ENCODE measurements at regions not wholly inside any gene's neighbourhood (a gene's known extent, or its start where the extent isn't known, plus 50 kb on each side); places are given as distances from the start of the nearest gene placed in this dataset.

- no peaks in the 10 kb centered on the region for H3K9me3 ChIP-seq (ENCODE audit: control insufficient read depth in 1 of 2, low read length in 2 of 2)
- H3K36me3 ChIP-seq (ENCODE audit: control insufficient read depth in 1 of 2, insufficient read depth in 2 of 2, low read length in 2 of 2), result no peaks in the 10 kb centered on the region
- no peaks in the 10 kb centered on the region for H3K27me3 ChIP-seq (ENCODE audit: control insufficient read depth in 1 of 2, insufficient read depth in 2 of 2, low read length in 2 of 2)
- no peak overlapping the region for H3K27ac ChIP-seq (ENCODE audit: low read depth, low read length)
- H3K4me1 ChIP-seq (ENCODE audit: control insufficient read depth in 1 of 2, insufficient read depth in 2 of 2, low read length in 2 of 2), result no peaks in the 10 kb centered on the region
- H3K4me3 ChIP-seq (ENCODE audit: low read depth in 1 of 2, low read length in 2 of 2), result no peak overlapping the region
- no peak overlapping the region for H3K9ac ChIP-seq (ENCODE audit: low read depth in 1 of 2, low read length in 2 of 2)
Observed at GRCh38 chr4:110988722-110989121, 365.8 kb upstream of the PITX2 start.

DNA sequence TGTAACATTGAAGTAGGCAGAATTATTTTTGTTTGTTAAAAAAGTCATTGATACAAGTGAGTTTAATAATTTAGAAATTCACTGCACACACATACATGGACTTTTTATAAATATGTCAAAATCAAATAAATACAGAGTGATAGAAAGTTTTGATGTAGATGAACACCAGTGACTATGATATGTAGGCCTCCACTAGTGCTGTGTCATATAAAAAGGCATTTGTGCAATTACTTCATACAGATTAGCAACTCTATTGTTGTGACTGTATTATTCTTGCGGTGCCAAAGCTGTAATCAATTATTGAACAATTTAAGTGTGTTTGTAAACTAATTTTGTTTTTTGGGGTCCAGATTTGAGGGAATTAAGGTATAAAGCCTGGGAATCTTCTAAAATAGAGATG lies 366.2 kb upstream of the PITX2 start:
- H3K9ac ChIP-seq (ENCODE audit: low read depth in 1 of 2, low read length in 2 of 2), result no peak overlapping the region
- H3K27me3 ChIP-seq (ENCODE audit: control insufficient read depth in 1 of 2, insufficient read depth in 2 of 2, low read length in 2 of 2), result no peaks in the 10 kb centered on the region
- H3K36me3 ChIP-seq (ENCODE audit: control insufficient read depth in 1 of 2, insufficient read depth in 2 of 2, low read length in 2 of 2), result no peaks in the 10 kb centered on the region
- no peaks in the 10 kb centered on the region for H3K9me3 ChIP-seq (ENCODE audit: control insufficient read depth in 1 of 2, low read length in 2 of 2)
- H3K4me3 ChIP-seq (ENCODE audit: low read depth in 1 of 2, low read length in 2 of 2), result no peak overlapping the region
- H3K4me1 ChIP-seq (ENCODE audit: control insufficient read depth in 1 of 2, insufficient read depth in 2 of 2, low read length in 2 of 2), result no peaks in the 10 kb centered on the region
- H3K27ac ChIP-seq (ENCODE audit: low read depth, low read length), result no peak overlapping the region

DNA sequence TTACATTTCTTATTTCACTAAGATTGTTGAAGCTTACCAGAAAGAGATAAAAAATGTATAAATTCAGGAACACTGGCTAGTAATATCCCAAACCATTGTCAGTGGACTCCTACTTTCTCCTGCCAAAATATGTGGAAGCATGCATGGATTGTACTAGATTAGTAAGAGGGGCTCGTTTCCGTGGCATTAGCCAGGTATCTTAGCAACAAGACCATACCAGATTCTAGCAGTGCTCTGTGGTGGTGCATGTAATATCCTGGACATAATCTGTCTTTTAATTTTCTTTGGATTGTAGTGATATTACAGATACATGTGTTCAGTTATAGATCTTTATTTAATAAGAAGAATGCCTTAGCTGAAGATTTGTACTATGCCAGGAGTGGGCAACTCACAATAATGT lies 371.9 kb upstream of the PITX2 start:
- Histone ChIP-seq H3K9ac (ENCODE audit: low read depth in 1 of 2, low read length in 2 of 2) (no peak overlapping the region), H3K36me3 (ENCODE audit: control insufficient read depth in 1 of 2, insufficient read depth in 2 of 2, low read length in 2 of 2) (no peaks in the 10 kb centered on the region), H3K27me3 (ENCODE audit: control insufficient read depth in 1 of 2, insufficient read depth in 2 of 2, low read length in 2 of 2) (no peaks in the 10 kb centered on the region), H3K4me1 (ENCODE audit: control insufficient read depth in 1 of 2, insufficient read depth in 2 of 2, low read length in 2 of 2) (no peaks in the 10 kb centered on the region), H3K4me3 (ENCODE audit: low read depth in 1 of 2, low read length in 2 of 2) (no peak overlapping the region), H3K9me3 (ENCODE audit: control insufficient read depth in 1 of 2, low read length in 2 of 2) (no peaks in the 10 kb centered on the region), H3K27ac (ENCODE audit: low read depth, low read length) (no peak overlapping the region)

DNA sequence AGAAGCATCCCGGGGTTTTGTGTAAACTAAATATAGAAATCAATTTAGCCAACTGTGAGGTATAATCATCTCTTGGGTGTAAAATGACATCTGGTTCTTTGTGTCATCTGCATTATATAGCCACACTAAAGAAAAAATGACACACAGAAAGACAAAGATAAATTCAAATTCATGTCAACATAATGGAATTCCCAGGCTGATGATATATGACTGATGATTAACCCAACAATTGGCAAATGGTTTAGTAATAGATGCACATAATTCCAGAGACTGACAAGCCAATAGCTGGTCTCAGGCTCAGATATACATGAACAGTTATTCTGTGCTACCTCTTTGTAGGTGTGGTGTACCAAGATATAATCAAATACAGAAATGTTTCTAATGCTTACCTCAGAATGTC lies 375.4 kb upstream of the PITX2 start:
- Histone ChIP-seq H3K27me3 (ENCODE audit: control insufficient read depth in 1 of 2, insufficient read depth in 2 of 2, low read length in 2 of 2) (no peaks in the 10 kb centered on the region), H3K36me3 (ENCODE audit: control insufficient read depth in 1 of 2, insufficient read depth in 2 of 2, low read length in 2 of 2) (no peaks in the 10 kb centered on the region), H3K4me3 (ENCODE audit: low read depth in 1 of 2, low read length in 2 of 2) (no peak overlapping the region), H3K9me3 (ENCODE audit: control insufficient read depth in 1 of 2, low read length in 2 of 2) (no peaks in the 10 kb centered on the region), H3K27ac (ENCODE audit: low read depth, low read length) (no peak overlapping the region), H3K9ac (ENCODE audit: low read depth in 1 of 2, low read length in 2 of 2) (no peak overlapping the region), H3K4me1 (ENCODE audit: control insufficient read depth in 1 of 2, insufficient read depth in 2 of 2, low read length in 2 of 2) (no peaks in the 10 kb centered on the region)

DNA sequence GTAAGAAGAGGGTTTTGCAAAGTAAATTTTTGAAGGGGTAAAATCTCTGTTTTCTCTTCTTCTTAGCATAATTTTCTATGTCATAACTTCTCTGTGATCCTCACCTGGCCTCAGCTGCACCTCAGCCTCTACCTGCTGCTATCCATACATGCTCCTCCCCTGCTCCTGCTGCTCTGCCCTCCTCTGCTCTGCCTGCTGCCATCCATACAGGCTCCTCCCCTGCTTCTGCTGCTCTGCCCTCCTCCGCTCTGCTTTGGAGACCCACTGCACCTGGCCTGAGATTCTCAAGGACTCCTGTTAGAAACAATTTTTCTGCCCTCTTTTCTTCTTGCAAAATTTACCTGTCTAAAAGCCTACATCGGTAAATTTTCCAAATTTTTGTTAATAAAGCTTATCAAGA lies 388.6 kb upstream of the PITX2 start:
- H3K36me3 ChIP-seq (ENCODE audit: control insufficient read depth in 1 of 2, insufficient read depth in 2 of 2, low read length in 2 of 2), result no peaks in the 10 kb centered on the region
- H3K9ac ChIP-seq (ENCODE audit: low read depth in 1 of 2, low read length in 2 of 2), result no peak overlapping the region
- H3K4me3 ChIP-seq (ENCODE audit: low read depth in 1 of 2, low read length in 2 of 2), result no peak overlapping the region
- H3K27me3 ChIP-seq (ENCODE audit: control insufficient read depth in 1 of 2, insufficient read depth in 2 of 2, low read length in 2 of 2), result no peaks in the 10 kb centered on the region
- no peaks in the 10 kb centered on the region for H3K9me3 ChIP-seq (ENCODE audit: control insufficient read depth in 1 of 2, low read length in 2 of 2)
- H3K4me1 ChIP-seq (ENCODE audit: control insufficient read depth in 1 of 2, insufficient read depth in 2 of 2, low read length in 2 of 2), result no peaks in the 10 kb centered on the region
- no peak overlapping the region for H3K27ac ChIP-seq (ENCODE audit: low read depth, low read length)

- Histone ChIP-seq H3K27me3 (ENCODE audit: control insufficient read depth in 1 of 2, insufficient read depth in 2 of 2, low read length in 2 of 2) (no peaks in the 10 kb centered on the region), H3K4me3 (ENCODE audit: low read depth in 1 of 2, low read length in 2 of 2) (no peak overlapping the region), H3K9ac (ENCODE audit: low read depth in 1 of 2, low read length in 2 of 2) (no peak overlapping the region), H3K4me1 (ENCODE audit: control insufficient read depth in 1 of 2, insufficient read depth in 2 of 2, low read length in 2 of 2) (no peaks in the 10 kb centered on the region), H3K9me3 (ENCODE audit: control insufficient read depth in 1 of 2, low read length in 2 of 2) (no peaks in the 10 kb centered on the region), H3K36me3 (ENCODE audit: control insufficient read depth in 1 of 2, insufficient read depth in 2 of 2, low read length in 2 of 2) (no peaks in the 10 kb centered on the region), H3K27ac (ENCODE audit: low read depth, low read length) (no peak overlapping the region)
Observed at GRCh38 chr4:111013846-111014245, 391.0 kb upstream of the PITX2 start.

GRCh38 chr4:111014537-111014936 lies 391.7 kb upstream of the PITX2 start:
- no peaks in the 10 kb centered on the region for H3K36me3 ChIP-seq (ENCODE audit: control insufficient read depth in 1 of 2, insufficient read depth in 2 of 2, low read length in 2 of 2)
- no peak overlapping the region for H3K4me3 ChIP-seq (ENCODE audit: low read depth in 1 of 2, low read length in 2 of 2)
- no peaks in the 10 kb centered on the region for H3K4me1 ChIP-seq (ENCODE audit: control insufficient read depth in 1 of 2, insufficient read depth in 2 of 2, low read length in 2 of 2)
- H3K9ac ChIP-seq (ENCODE audit: low read depth in 1 of 2, low read length in 2 of 2), result no peak overlapping the region
- no peak overlapping the region for H3K27ac ChIP-seq (ENCODE audit: low read depth, low read length)
- H3K9me3 ChIP-seq (ENCODE audit: control insufficient read depth in 1 of 2, low read length in 2 of 2), result no peaks in the 10 kb centered on the region
- H3K27me3 ChIP-seq (ENCODE audit: control insufficient read depth in 1 of 2, insufficient read depth in 2 of 2, low read length in 2 of 2), result no peaks in the 10 kb centered on the region

GRCh38 chr4:111016416-111016815 lies 393.5 kb upstream of the PITX2 start:
- Histone ChIP-seq H3K27me3 (ENCODE audit: control insufficient read depth in 1 of 2, insufficient read depth in 2 of 2, low read length in 2 of 2) (no peaks in the 10 kb centered on the region), H3K27ac (ENCODE audit: low read depth, low read length) (no peak overlapping the region), H3K36me3 (ENCODE audit: control insufficient read depth in 1 of 2, insufficient read depth in 2 of 2, low read length in 2 of 2) (no peaks in the 10 kb centered on the region), H3K9ac (ENCODE audit: low read depth in 1 of 2, low read length in 2 of 2) (no peak overlapping the region), H3K4me1 (ENCODE audit: control insufficient read depth in 1 of 2, insufficient read depth in 2 of 2, low read length in 2 of 2) (no peaks in the 10 kb centered on the region), H3K4me3 (ENCODE audit: low read depth in 1 of 2, low read length in 2 of 2) (no peak overlapping the region), H3K9me3 (ENCODE audit: control insufficient read depth in 1 of 2, low read length in 2 of 2) (no peaks in the 10 kb centered on the region)

DNA sequence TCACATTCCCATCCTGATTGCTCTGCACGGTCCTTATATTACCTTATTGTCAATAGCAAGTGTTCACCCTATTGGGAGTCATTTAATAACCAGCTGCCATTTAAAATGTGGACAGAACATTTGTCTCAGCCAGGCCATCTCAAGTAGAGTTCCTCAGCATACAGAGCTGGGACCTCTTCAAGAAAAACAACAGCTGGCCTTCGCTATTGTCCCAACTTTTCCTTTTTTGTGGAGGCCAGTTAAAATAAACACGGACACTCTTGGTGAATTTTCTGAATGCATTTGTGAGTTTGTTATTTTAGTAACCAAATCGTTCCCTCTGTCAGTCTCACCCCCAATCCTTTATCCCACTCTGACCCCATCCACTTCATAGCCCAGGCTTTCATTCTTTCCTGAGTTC lies 395.3 kb upstream of the PITX2 start:
- Histone ChIP-seq H3K4me3 (ENCODE audit: low read depth in 1 of 2, low read length in 2 of 2) (no peak overlapping the region), H3K9me3 (ENCODE audit: control insufficient read depth in 1 of 2, low read length in 2 of 2) (no peaks in the 10 kb centered on the region), H3K27me3 (ENCODE audit: control insufficient read depth in 1 of 2, insufficient read depth in 2 of 2, low read length in 2 of 2) (no peaks in the 10 kb centered on the region), H3K9ac (ENCODE audit: low read depth in 1 of 2, low read length in 2 of 2) (no peak overlapping the region), H3K4me1 (ENCODE audit: control insufficient read depth in 1 of 2, insufficient read depth in 2 of 2, low read length in 2 of 2) (no peaks in the 10 kb centered on the region), H3K36me3 (ENCODE audit: control insufficient read depth in 1 of 2, insufficient read depth in 2 of 2, low read length in 2 of 2) (no peaks in the 10 kb centered on the region), H3K27ac (ENCODE audit: low read depth, low read length) (no peak overlapping the region)

- no peak overlapping the region for H3K27ac ChIP-seq (ENCODE audit: low read depth, low read length)
- no peak overlapping the region for H3K9ac ChIP-seq (ENCODE audit: low read depth in 1 of 2, low read length in 2 of 2)
- no peaks in the 10 kb centered on the region for H3K4me1 ChIP-seq (ENCODE audit: control insufficient read depth in 1 of 2, insufficient read depth in 2 of 2, low read length in 2 of 2)
- H3K27me3 ChIP-seq (ENCODE audit: control insufficient read depth in 1 of 2, insufficient read depth in 2 of 2, low read length in 2 of 2), result no peaks in the 10 kb centered on the region
- H3K36me3 ChIP-seq (ENCODE audit: control insufficient read depth in 1 of 2, insufficient read depth in 2 of 2, low read length in 2 of 2), result no peaks in the 10 kb centered on the region
- no peak overlapping the region for H3K4me3 ChIP-seq (ENCODE audit: low read depth in 1 of 2, low read length in 2 of 2)
- no peaks in the 10 kb centered on the region for H3K9me3 ChIP-seq (ENCODE audit: control insufficient read depth in 1 of 2, low read length in 2 of 2)
Observed at GRCh38 chr4:111020476-111020875, 397.6 kb upstream of the PITX2 start.

DNA sequence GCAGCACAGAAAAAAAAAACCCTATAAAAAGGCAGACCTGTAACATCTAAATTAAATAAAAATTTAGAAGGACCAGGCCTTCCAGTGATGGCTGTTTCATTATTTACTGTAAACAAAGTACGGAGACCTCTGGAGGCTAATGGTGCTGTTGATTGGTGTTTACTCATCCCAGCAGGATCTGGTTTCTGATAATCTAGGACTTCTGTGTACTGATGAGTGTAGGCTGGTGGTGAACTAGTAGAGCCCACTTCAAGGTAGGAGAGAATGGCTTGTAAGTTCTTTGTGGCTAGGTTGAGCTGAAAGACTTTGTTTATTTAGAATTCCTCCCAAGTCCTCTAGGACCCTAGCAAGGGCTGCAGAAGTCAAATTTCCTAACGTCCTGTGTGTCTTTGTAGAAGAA lies 398.1 kb upstream of the PITX2 start:
- no peaks in the 10 kb centered on the region for H3K27me3 ChIP-seq (ENCODE audit: control insufficient read depth in 1 of 2, insufficient read depth in 2 of 2, low read length in 2 of 2)
- no peaks in the 10 kb centered on the region for H3K4me1 ChIP-seq (ENCODE audit: control insufficient read depth in 1 of 2, insufficient read depth in 2 of 2, low read length in 2 of 2)
- no peaks in the 10 kb centered on the region for H3K9me3 ChIP-seq (ENCODE audit: control insufficient read depth in 1 of 2, low read length in 2 of 2)
- H3K36me3 ChIP-seq (ENCODE audit: control insufficient read depth in 1 of 2, insufficient read depth in 2 of 2, low read length in 2 of 2), result no peaks in the 10 kb centered on the region
- no peak overlapping the region for H3K9ac ChIP-seq (ENCODE audit: low read depth in 1 of 2, low read length in 2 of 2)
- no peak overlapping the region for H3K4me3 ChIP-seq (ENCODE audit: low read depth in 1 of 2, low read length in 2 of 2)
- H3K27ac ChIP-seq (ENCODE audit: low read depth, low read length), result no peak overlapping the region

Measured in duodenal mucosa (tissue), 2 donors.